ENCODE measurements at regions not wholly inside any gene's neighbourhood (a gene's known extent, or its start where the extent isn't known, plus 50 kb on each side); places are given as distances from the start of the nearest gene placed in this dataset.

DNA sequence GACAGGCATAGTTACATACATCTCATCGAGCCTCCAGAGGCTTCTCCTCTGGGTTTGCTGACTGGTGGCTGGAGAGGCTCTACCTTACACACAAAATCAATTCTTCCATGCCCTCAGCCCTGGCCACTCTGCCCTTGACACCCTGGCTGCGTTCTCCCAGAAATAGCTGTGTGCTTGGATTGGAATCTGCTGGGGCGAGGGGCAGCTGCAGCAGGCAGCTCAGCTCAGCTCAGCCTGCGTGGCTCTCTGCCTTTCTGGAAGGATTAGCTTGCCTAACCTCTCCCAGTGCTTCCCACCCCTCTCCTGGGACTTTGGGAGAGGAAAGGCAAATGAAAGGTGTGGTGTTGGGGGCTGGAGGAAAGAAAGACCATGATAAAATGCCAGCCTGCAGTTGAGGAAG is 216.1 kb downstream of the ENGASE start:
- TF ChIP-seq CTCF (IDR thresholded peaks at IDR 0.05), result no peak
- H3K4me3 ChIP-seq, result no peak overlapping the region
- H3K27ac ChIP-seq, result no peak overlapping the region
- no peaks in the 10 kb centered on the region for H3K9me3 ChIP-seq
- H3K36me3 ChIP-seq, result no peaks in the 10 kb centered on the region
- ATAC-seq (ENCODE audit: insufficient number of reproducible peaks, low FRiP score, low read depth) (no peak), DNase-seq (ENCODE audit: low spot score) (no peak)
- H3K27me3 ChIP-seq (replicated peaks; ENCODE audit: insufficient read depth), result no peaks in the 10 kb centered on the region
- no peaks in the 10 kb centered on the region for H3K4me1 ChIP-seq (ENCODE audit: control insufficient read depth in 1 of 2, low read depth in 2 of 2)

GRCh38 chr17:79288950-79289349 is 214.3 kb downstream of the ENGASE start:
- DNase-seq (ENCODE audit: low spot score), result no peak
- H3K4me3 ChIP-seq, result no peak overlapping the region
- H3K4me1 ChIP-seq (ENCODE audit: control insufficient read depth in 1 of 2, low read depth in 2 of 2), result no peaks in the 10 kb centered on the region
- no peaks in the 10 kb centered on the region for H3K27me3 ChIP-seq (replicated peaks; ENCODE audit: insufficient read depth)
- no peaks in the 10 kb centered on the region for H3K36me3 ChIP-seq
- TF ChIP-seq CTCF (IDR thresholded peaks at IDR 0.05), result no peak
- H3K27ac ChIP-seq, result no peak overlapping the region
- no peaks in the 10 kb centered on the region for H3K9me3 ChIP-seq
- ATAC-seq (ENCODE audit: insufficient number of reproducible peaks, low FRiP score, low read depth), result no peak

- TF ChIP-seq CTCF (IDR thresholded peaks at IDR 0.05), result no peak
- Histone ChIP-seq H3K9me3 (no peaks in the 10 kb centered on the region), H3K4me3 (no peak overlapping the region), H3K36me3 (no peaks in the 10 kb centered on the region), H3K27me3 (replicated peaks; ENCODE audit: insufficient read depth) (no peaks in the 10 kb centered on the region), H3K4me1 (ENCODE audit: control insufficient read depth in 1 of 2, low read depth in 2 of 2) (no peaks in the 10 kb centered on the region), H3K27ac (no peak overlapping the region)
- ATAC-seq (ENCODE audit: insufficient number of reproducible peaks, low FRiP score, low read depth) (no peak), DNase-seq (ENCODE audit: low spot score) (no peak)
Observed at GRCh38 chr17:79286440-79286839, 211.8 kb downstream of the ENGASE start.

GRCh38 chr17:79285973-79286372 is 211.3 kb downstream of the ENGASE start:
- no peak for ATAC-seq (ENCODE audit: insufficient number of reproducible peaks, low FRiP score, low read depth)
- H3K27me3 ChIP-seq (replicated peaks; ENCODE audit: insufficient read depth), result no peaks in the 10 kb centered on the region
- TF ChIP-seq CTCF (IDR thresholded peaks at IDR 0.05), result no peak

DNA sequence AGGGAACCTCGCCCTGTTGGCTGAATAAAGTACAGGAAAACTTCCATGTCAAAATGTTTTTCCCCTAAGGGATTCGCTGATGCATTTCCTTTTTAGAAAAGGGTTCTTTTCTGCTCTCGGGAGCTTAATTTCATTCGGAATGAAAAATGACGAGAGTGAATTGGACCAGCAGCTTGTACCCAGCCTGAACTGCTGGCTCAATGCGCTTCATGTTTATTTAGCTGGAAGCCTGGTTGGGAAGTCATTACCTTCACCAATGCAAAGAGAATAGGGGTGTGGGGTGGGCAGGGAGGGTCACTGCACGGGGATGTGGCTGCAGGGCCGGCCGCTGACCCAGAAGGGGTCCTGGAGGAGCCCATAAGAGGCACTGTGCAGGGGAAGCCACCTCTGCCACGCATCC is 207.7 kb downstream of the ENGASE start:
- no peak for TF ChIP-seq CTCF (IDR thresholded peaks at IDR 0.05)
- Histone ChIP-seq H3K27me3 (replicated peaks; ENCODE audit: insufficient read depth) (no peaks in the 10 kb centered on the region), H3K4me1 (ENCODE audit: control insufficient read depth in 1 of 2, low read depth in 2 of 2) (no peaks in the 10 kb centered on the region), H3K36me3 (no peaks in the 10 kb centered on the region), H3K9me3 (no peaks in the 10 kb centered on the region), H3K27ac (no peak overlapping the region), H3K4me3 (no peak overlapping the region)
- no peak for ATAC-seq (ENCODE audit: insufficient number of reproducible peaks, low FRiP score, low read depth)
- DNase-seq (ENCODE audit: low spot score), result no peak

More at GRCh38 chr17:79285973-79286372, 211.3 kb downstream of the ENGASE start:
- Histone ChIP-seq H3K4me1 (ENCODE audit: control insufficient read depth in 1 of 2, low read depth in 2 of 2) (no peaks in the 10 kb centered on the region), H3K4me3 (no peak overlapping the region), H3K9me3 (no peaks in the 10 kb centered on the region), H3K36me3 (no peaks in the 10 kb centered on the region), H3K27ac (no peak overlapping the region)
- no peak for DNase-seq (ENCODE audit: low spot score)

Measured in thoracic aorta (tissue), 2 donors.